Neural progenitor cell (in vitro differentiated cells): ENCODE measurements at regions not wholly inside any gene's neighbourhood (a gene's known extent, or its start where the extent isn't known, plus 50 kb on each side); places are given as distances from the start of the nearest gene placed in this dataset.

Experiments
- DNase-seq: peaks from one replicate; pipeline ENCODE4 v3.0.0-alpha.2; 2016; ENCODE audit warnings: low spot score
- H2AFZ ChIP-seq: fragments of 200-600 bp; sonication (generic); replicated peaks from 2 replicates; pipeline ENCODE4 v1.6.1; 2016; ENCODE audit warnings: antibody characterized with exemption
- H3F3A ChIP-seq: fragments of 200-600 bp; sonication (generic); 2 replicates; pipeline ENCODE4 v1.6.1; 2016; ENCODE audit warnings: antibody characterized with exemption, low read depth
- H3K27ac ChIP-seq: fragments of 200-600 bp; sonication (generic); 2 replicates; pipeline ENCODE4 v1.5.1; 2016; ENCODE audit warnings: mild to moderate bottlenecking
- H3K27me3 ChIP-seq: fragments of 200-600 bp; sonication (generic); 2 replicates; pipeline ENCODE4 v1.6.1; 2016; ENCODE audit warnings: mild to moderate bottlenecking, moderate library complexity
- H3K36me3 ChIP-seq: fragments of 200-600 bp; sonication (generic); 2 replicates; pipeline ENCODE4 v1.5.1; 2016
- H3K4me1 ChIP-seq: fragments of 200-600 bp; sonication (generic); 2 replicates; pipeline ENCODE4 v1.6.1; 2016; ENCODE audit warnings: mixed run types
- H3K4me2 ChIP-seq: fragments of 200-600 bp; sonication (generic); 2 replicates; pipeline ENCODE4 v1.6.1; 2016
- H3K4me3 ChIP-seq: fragments of 200-600 bp; sonication (generic); 2 replicates; pipeline ENCODE4 v1.5.1; 2016
- H3K79me2 ChIP-seq: fragments of 200-600 bp; sonication (generic); 2 replicates; pipeline ENCODE4 v1.6.1; 2016; ENCODE audit warnings: low read depth
- H3K9ac ChIP-seq: fragments of 200-600 bp; sonication (generic); 2 replicates; pipeline ENCODE4 v1.6.1; 2016
- H3K9me3 ChIP-seq: fragments of 200-600 bp; sonication (generic); 2 replicates; pipeline ENCODE4 v1.5.1; 2016; ENCODE audit warnings: low read depth
- H4K20me1 ChIP-seq: fragments of 200-600 bp; sonication (generic); 2 replicates; pipeline ENCODE4 v1.6.1; 2016; ENCODE audit warnings: low read depth
- H3K27ac Mint-ChIP-seq: 3 replicates; pipeline ENCODE4 v1.8.0; 2021; ENCODE audit warnings: mixed read lengths
- H3K27me3 Mint-ChIP-seq: 2 replicates; pipeline ENCODE4 v1.8.0; 2022; ENCODE audit warnings: low read depth, mild to moderate bottlenecking, inconsistent platforms, moderate library complexity, mixed read lengths; ENCODE audit not compliant: insufficient read depth
- H3K36me3 Mint-ChIP-seq: 3 replicates; pipeline ENCODE4 v1.8.0; 2021; ENCODE audit warnings: mixed read lengths
- H3K4me1 Mint-ChIP-seq: 3 replicates; pipeline ENCODE4 v1.8.0; 2021; ENCODE audit warnings: mixed read lengths
- H3K4me3 Mint-ChIP-seq: 3 replicates; pipeline ENCODE4 v1.8.0; 2021; ENCODE audit warnings: mild to moderate bottlenecking, moderate library complexity, mixed read lengths
- H3K9me3 Mint-ChIP-seq: 3 replicates; pipeline ENCODE4 v1.8.0; 2020; ENCODE audit warnings: mixed read lengths
- EZH2 ChIP-seq: fragments of 200-600 bp; sonication (generic); IDR thresholded peaks from 2 replicates; pipeline ENCODE4 v1.6.1; 2017; ENCODE audit warnings: antibody characterized with exemption, mild to moderate bottlenecking, moderate library complexity
- EZH2phosphoT487 ChIP-seq: fragments of 200-600 bp; sonication (generic); IDR thresholded peaks from 2 replicates; pipeline ENCODE4 v1.6.1; 2017; ENCODE audit warnings: antibody characterized with exemption
- TF ChIP-seq, protein P1 (sequence below): fragments of 200-600 bp; sonication (generic); IDR thresholded peaks from 2 replicates; pipeline ENCODE4 v1.5.1; 2017; ENCODE audit warnings: antibody characterized with exemption, mild to moderate bottlenecking

DNA sequence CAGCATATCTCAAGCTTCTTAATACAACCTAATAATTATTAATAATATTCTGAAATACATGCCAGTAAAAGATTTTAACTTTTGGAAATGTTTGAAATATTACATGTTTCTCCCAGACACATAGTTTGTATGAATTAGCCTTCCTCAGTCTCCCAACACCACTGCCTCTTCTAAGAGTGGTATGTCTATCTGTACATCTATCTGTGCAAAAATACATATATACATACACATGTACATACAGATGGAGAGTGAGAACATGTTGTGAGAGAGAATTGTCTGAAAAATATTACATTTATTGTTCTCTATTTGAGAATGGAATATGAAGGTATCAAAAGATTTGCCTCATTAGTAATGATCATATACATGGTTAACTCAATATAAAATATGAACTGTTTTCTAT, 1567.2 kb upstream of the PRR20A start:
- Histone ChIP-seq H3K9me3 (no peaks in the 10 kb centered on the region), H3K36me3 (no peaks in the 10 kb centered on the region), H2AFZ (no peak overlapping the region), H3K79me2 (peaks cover 4% of the 10 kb centered on the region), H3K4me2 (no peak overlapping the region), H4K20me1 (no peaks in the 10 kb centered on the region), H3K9ac (no peak overlapping the region), H3K27me3 (no peaks in the 10 kb centered on the region), H3F3A (no peaks in the 10 kb centered on the region), H3K27ac (no peak overlapping the region), H3K4me3 (no peak overlapping the region), H3K4me1 (peaks cover 7% of the 10 kb centered on the region)
- TF ChIP-seq EZH2 (no peak), EZH2phosphoT487 (no peak)
- TF ChIP-seq, protein P1, sequence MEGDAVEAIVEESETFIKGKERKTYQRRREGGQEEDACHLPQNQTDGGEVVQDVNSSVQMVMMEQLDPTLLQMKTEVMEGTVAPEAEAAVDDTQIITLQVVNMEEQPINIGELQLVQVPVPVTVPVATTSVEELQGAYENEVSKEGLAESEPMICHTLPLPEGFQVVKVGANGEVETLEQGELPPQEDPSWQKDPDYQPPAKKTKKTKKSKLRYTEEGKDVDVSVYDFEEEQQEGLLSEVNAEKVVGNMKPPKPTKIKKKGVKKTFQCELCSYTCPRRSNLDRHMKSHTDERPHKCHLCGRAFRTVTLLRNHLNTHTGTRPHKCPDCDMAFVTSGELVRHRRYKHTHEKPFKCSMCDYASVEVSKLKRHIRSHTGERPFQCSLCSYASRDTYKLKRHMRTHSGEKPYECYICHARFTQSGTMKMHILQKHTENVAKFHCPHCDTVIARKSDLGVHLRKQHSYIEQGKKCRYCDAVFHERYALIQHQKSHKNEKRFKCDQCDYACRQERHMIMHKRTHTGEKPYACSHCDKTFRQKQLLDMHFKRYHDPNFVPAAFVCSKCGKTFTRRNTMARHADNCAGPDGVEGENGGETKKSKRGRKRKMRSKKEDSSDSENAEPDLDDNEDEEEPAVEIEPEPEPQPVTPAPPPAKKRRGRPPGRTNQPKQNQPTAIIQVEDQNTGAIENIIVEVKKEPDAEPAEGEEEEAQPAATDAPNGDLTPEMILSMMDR, result no peak
- H3K27ac Mint-ChIP-seq, result no peak overlapping the region
- no peaks in the 10 kb centered on the region for H3K9me3 Mint-ChIP-seq
- no peaks in the 10 kb centered on the region for H3K36me3 Mint-ChIP-seq
- no peak overlapping the region for H3K4me3 Mint-ChIP-seq
- DNase-seq, result no peak
- H3K4me1 Mint-ChIP-seq, result peaks cover 10% of the 10 kb centered on the region
- H3K27me3 Mint-ChIP-seq, result no peaks in the 10 kb centered on the region

DNA sequence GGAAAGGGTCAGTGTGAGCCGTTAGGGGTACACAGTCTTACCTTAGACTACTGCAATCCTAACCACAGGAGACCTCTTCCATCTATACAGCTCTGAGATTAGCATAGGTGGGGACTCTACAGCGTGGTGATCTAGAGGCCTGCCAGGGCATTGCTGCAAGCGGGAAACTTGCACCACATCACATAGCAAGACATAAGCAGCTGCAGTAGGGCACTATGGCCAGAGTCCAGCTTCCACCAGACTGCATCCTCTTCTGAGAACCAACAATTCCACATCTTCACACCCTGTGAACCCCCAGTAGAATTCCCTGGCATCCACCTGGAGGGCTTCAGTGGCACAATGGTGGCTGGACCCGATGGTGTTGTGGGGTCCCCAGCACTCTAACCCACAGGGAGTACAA, 1564.3 kb upstream of the PRR20A start:
- peaks cover 9% of the 10 kb centered on the region for H3K27me3 ChIP-seq
- H3K79me2 ChIP-seq, result peaks cover 4% of the 10 kb centered on the region
- no peak overlapping the region for H3K4me3 Mint-ChIP-seq
- H3F3A ChIP-seq, result no peaks in the 10 kb centered on the region
- no peaks in the 10 kb centered on the region for H4K20me1 ChIP-seq
- H3K4me1 ChIP-seq, result peaks cover 7% of the 10 kb centered on the region
- DNase-seq, result no peak
- H3K27me3 Mint-ChIP-seq, result peaks cover 4% of the 10 kb centered on the region
- H3K9me3 ChIP-seq, result no peaks in the 10 kb centered on the region
- H3K9me3 Mint-ChIP-seq, result no peaks in the 10 kb centered on the region
- H3K4me1 Mint-ChIP-seq, result peaks cover 10% of the 10 kb centered on the region
- H3K4me2 ChIP-seq, result no peak overlapping the region
- no peak overlapping the region for H3K27ac Mint-ChIP-seq
- TF ChIP-seq, protein P1, result no peak
- no peak for TF ChIP-seq EZH2phosphoT487
- no peak for TF ChIP-seq EZH2
- peak overlapping the region; percentile 63 for H2AFZ ChIP-seq
- no peaks in the 10 kb centered on the region for H3K36me3 ChIP-seq
- H3K4me3 ChIP-seq, result no peak overlapping the region
- H3K9ac ChIP-seq, result no peak overlapping the region
- H3K36me3 Mint-ChIP-seq, result no peaks in the 10 kb centered on the region
- H3K27ac ChIP-seq, result no peak overlapping the region

DNA sequence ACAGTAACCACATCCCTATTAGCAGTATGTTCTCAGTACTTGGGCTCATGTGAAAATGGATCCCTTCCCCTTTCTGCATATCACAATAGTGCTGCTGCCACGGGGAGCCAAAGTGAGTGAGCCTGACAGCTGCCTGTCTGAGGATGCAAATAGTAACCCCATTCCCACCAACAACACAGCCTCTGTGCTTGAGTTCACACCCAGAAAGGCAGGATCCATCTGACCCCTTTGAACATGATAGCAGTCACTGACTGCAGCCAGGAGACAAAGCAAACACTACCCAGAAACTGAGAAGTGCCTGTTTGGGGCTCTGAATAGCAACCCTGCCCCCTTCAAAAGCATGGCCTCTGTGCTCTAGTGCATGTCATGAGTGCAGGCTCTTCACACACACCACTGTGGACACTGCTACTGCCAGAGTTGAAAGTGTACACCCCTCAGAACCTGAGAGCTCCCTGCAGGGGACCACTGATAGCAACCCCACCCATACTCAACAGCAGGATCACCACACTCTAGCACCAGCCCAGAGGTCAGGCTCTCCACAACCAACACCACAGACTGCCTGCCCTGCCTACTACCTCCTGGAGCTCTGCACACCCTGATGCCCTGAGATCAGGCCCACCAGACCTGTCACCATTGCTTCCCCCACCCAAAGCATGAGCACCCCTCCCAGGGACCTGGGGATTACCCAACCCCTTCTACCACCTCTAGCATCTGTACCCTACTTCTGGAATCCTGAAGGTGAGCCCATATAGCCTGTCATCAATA, 1563.5 kb upstream of the PRR20A start:
- no peaks in the 10 kb centered on the region for H3K9me3 Mint-ChIP-seq

More for the DNA sequence above, 1563.5 kb upstream of the PRR20A start:
- Mint-ChIP-seq H3K4me1 (peaks cover 10% of the 10 kb centered on the region), H3K36me3 (no peaks in the 10 kb centered on the region), H3K27me3 (peaks cover 4% of the 10 kb centered on the region), H3K27ac (no peak overlapping the region), H3K4me3 (no peak overlapping the region)
- H3F3A ChIP-seq, result no peaks in the 10 kb centered on the region
- H3K27me3 ChIP-seq, result peaks cover 18% of the 10 kb centered on the region
- no peaks in the 10 kb centered on the region for H3K9me3 ChIP-seq
- H3K4me3 ChIP-seq, result no peak overlapping the region
- peaks cover 4% of the 10 kb centered on the region for H3K79me2 ChIP-seq
- no peaks in the 10 kb centered on the region for H4K20me1 ChIP-seq
- peaks cover 7% of the 10 kb centered on the region for H3K4me1 ChIP-seq
- no peak overlapping the region for H3K4me2 ChIP-seq
- H3K9ac ChIP-seq, result no peak overlapping the region
- H3K36me3 ChIP-seq, result no peaks in the 10 kb centered on the region
- peak; percentile 3 for DNase-seq
- peak overlapping the region; percentile 63 for H2AFZ ChIP-seq
- no peak overlapping the region for H3K27ac ChIP-seq
- TF ChIP-seq, protein P1, result no peak
- TF ChIP-seq EZH2, result no peak
- TF ChIP-seq EZH2phosphoT487, result no peak
